HG03469 (cell line): ENCODE measurements at regions not wholly inside any gene's neighbourhood (a gene's known extent, or its start where the extent isn't known, plus 50 kb on each side); places are given as distances from the start of the nearest gene placed in this dataset.
"Not testable (repeated sequence)": the region's sequence is repeated elsewhere in the genome, so short reads cannot be mapped to it uniquely, and the experiment has no call there.

Source experiments
- ATAC-seq: cut with Tn5 transposase; IDR thresholded peaks from one replicate; pipeline ENCODE4 v1.9.1; 2021; ENCODE audit warnings: mild to moderate bottlenecking, moderate library complexity, moderate number of reproducible peaks; ENCODE audit not compliant: unreplicated experiment

DNA sequence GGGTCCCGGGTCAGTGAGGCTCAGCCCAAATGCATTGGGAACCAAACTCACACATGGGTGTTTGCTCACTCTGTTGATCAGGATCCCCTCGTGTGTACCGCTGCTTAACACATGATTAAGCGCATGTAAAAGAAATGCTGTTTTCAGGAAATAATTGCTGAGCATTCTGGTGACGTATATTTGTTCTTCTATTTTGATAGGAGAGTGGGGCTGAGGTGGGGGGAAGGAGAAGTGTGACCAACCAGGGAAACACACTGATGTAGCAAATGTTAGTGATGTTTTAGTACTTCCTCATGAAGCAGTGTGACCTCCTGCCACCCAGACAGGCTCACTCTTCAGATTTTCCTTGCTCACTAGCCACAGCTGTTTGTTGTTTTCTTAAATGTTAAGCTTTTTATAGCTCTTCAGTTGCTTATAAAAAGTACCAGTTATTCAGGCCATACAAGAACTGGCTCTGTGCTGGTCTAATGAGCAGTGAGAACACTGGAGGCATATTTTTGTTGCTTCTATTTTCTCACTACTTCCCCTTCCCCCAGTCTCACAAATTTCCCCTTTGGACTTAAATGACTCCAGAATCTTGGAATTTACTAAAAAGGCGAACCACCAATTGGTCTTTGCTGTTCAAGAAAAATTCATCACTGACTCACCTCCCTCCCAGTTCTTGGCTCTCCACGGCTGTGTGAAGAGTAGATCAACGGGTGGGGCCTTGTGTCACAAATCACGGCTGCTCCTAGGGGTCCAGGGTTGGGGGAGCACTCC, 79.2 kb upstream of the BACH2 start:
- no peak for ATAC-seq

- no peak for ATAC-seq
Observed at GRCh38 chr6:90374201-90374600, 77.6 kb upstream of the BACH2 start.

DNA sequence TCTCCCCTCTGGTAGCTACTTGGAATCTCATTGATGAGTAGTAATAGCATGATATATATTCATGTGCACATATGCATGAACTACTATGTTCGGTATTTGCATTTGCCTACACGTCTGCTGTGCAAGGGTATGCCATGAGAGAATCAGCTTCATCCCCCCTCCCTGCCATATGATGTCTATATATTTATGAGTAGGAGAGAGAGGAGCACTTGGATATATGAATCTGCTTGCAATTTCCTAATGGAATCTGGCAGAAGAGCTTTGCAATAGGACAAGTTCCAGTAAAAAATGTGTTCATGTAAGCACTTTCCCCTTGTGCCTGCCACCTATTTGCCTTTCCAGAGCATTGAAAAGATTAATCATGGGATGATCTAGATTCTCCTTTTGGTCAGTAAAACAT, 76.2 kb upstream of the BACH2 start:
- no peak for ATAC-seq

DNA sequence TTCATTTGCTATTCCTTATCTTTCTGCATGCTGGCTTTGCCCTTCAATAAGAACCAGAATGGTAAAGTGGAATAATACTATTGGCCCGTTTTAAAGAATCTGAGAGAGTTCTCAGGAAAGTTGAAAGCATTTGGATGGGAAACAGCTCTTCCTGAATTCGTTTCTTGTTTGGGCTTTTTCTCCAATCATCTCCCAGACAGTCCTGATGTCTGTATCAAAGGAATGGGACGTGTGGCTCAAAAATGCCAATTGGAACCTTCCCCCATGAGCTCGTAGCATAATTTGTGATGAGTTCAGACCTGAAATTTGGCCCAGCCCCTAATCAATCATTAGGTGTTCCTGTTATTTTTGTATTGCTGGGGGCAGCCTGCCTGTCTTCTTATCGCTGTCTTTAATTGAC, 75.8 kb upstream of the BACH2 start:
- ATAC-seq = no peak

DNA sequence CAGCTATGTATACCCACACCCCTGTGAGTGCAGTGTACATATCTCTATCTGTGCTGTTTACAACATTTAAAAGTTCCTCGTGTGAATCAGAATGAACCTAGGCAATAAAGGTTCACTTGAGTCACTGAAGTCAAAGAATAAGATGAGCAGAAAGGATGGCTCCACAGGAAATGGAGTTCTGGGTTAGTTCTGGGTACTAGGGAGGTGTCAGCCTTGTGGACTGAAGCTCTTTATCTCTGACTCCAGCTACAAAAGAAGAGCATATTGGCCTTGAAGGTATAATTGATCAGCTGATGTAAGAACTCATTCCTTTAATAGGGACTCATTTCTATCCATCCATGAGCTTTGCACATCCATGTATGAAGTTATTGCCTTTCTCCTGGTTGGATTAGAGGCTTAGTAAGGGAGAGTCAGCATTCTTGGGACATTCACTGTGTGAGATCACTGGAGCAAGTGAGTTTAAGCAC, 73.9 kb upstream of the BACH2 start:
- ATAC-seq = no peak

DNA sequence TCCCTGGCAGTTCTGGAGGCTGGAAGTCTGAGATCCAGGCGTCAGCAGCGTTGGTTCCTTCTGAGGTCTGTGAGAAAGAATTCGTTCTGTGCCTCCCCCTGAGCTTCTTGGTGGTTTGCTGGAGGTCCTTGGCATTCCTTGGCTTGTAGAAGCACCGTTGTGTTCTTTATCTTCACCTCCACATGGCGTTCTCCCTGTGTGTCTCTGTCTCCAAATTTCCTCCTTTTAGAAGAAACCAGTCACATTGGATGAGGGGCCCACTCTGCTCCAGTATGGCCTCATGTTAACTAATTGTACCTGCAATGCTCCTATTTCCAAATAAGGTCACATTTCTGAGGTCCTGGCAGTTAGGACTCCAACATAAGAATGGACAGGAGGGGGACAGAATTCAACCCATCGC, 73.0 kb upstream of the BACH2 start:
- ATAC-seq = no peak

DNA sequence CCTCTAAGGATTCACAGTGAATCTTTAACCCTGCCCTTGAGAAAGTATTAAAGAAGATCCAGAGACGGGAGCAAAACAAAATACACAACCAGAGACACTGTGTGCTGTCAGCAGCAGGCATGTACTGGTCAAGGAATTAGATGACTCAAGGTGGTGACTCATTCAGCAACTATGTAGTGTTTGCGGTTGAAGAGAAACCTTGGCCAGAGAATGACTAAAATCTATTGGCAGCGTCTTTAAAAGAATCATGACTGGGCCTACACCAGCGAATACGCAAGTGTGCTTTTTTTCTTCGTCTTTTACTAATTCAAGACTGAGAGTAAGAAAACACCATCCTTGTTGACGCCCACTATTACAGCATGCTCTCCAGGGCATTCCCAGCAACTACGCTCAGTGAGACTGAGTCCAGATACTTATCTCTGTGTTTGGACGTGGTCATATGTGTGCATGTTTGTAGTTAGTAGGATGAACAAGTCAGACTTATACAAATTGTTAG, 72.4 kb upstream of the BACH2 start:
- peak; percentile 99 for ATAC-seq

DNA sequence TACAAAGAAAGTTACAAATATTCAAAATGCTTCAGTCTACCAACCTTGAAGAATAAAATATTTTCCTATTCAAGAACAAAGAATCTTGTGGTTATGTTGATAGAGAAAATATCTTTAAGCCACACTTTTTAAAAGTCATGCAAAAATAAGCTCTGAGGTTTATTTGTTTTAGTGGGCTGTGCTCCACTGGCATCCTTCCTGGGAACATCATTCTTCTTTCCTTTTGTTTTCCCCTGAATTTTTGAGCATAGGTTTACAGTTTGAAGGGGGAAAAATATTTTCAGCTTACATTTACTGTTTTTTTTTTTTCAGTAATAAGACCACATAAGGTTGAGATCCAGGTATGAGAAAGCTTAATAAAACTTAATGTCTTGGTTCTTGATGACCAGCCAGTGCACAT, 72.0 kb upstream of the BACH2 start:
- no peak for ATAC-seq

- no peak for ATAC-seq
Observed at GRCh38 chr6:90368001-90368400, 71.4 kb upstream of the BACH2 start.

GRCh38 chr6:90365565-90366219, 69.0 kb upstream of the BACH2 start:
- no peak for ATAC-seq

DNA sequence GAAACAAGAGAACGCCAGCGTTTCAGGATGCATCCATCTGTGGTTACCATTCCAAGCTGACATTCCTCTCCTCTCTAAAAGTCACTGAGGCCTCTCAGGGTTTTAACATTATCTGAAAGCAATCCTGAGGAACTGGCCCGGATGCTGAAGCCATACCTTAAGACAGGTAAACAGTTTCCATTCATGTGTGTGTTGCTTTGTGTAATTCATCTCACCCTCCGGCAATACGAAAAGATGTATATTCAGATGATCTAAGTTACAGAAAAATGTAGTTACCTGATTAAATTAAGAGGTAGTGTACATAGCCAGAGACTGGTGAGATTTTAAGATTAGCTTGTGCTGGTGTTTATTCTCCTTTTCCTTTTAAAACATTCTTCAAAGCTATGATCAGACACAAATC, 68.4 kb upstream of the BACH2 start:
- ATAC-seq = no peak

DNA sequence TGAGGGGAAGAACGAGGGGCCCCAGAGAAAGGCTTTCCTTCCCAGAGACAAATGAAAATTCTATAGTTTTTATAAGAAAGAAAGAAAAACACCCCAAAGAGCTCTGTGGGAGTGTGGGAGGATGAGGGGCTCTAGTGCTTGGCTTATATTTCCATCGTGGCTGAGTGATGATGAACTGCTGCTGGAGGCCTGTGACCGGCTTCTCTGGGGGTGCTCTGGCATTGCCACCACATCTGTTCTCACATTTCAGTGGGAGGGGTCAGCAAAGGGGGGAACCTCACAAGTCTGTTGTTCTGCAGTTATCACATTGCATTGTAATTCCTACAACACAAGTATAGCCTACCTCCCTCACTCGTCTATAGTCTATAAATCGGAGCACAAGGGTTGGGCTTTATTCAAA, 67.6 kb upstream of the BACH2 start:
- no peak for ATAC-seq

DNA sequence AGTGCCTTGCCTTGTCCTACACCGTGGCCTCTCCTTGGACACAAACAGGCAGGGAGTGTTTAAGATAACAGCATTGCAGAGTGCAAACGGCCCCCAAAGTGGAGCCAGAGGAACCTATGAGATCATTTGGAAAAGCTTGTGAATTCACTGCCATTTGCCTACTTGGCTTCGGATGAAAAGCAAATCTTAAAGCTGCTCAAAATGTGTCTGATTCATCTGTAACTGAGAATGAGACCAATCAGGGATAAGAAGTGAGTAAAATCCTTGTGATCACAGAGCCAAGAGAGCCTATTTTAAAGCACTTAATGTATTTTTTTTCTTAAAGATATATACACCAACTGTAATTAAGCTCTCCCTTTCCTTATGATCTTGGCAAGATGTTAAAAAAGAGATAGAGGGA, 65.7 kb upstream of the BACH2 start:
- no peak for ATAC-seq

DNA sequence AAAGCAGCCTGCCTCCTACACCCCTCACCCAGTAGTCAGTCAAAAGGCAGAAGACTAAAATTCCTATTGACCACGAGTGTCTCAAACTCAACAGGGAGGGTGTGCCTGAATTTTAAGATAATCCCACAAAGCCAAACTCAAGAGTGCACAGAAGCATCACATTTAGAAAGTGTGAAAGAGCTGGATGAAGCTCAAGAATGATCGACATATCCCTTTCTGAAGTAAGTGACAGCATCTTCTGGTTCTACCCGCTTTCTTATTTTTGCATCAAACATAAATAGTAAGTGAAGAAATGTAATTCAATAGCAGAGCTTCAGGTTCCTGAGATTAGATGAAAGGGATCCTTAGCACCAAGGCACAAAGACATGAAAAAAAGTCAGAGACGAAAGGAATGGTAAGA, 64.5 kb upstream of the BACH2 start:
- no peak for ATAC-seq

GRCh38 chr6:90358036-90358770, 61.6 kb upstream of the BACH2 start:
- ATAC-seq = not testable (repeated sequence)

GRCh38 chr6:90356012-90356421, 59.4 kb upstream of the BACH2 start:
- ATAC-seq = no peak

DNA sequence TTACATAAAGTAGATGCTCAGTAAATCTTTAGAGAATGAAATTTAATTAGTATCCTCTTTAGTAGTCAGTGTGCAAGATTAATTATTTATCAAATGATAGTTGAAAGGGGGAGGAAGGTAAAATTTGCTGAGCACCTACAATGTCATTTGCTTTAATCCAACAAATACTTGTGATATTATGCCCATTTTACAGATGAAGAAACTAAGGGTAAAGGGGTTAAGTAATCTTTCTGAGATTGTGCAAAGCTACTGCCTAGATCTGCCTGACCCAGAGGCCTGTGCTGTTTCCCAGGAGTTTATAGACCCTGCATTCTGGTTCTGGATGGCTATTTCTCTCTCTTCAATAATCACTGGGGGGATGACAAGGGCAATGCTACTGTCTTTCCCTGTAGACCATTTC, 58.3 kb upstream of the BACH2 start:
- ATAC-seq = no peak

GRCh38 chr6:90351696-90352095, 55.1 kb upstream of the BACH2 start:
- ATAC-seq = no peak

- no peak for ATAC-seq
Observed at GRCh38 chr6:90350689-90351554, 54.3 kb upstream of the BACH2 start.

GRCh38 chr6:90347411-90347851, 50.8 kb upstream of the BACH2 start:
- no peak for ATAC-seq

GRCh38 chr6:90346729-90347128, 50.1 kb upstream of the BACH2 start:
- ATAC-seq = no peak
